ENCODE measurements at regions not wholly inside any gene's neighbourhood (a gene's known extent, or its start where the extent isn't known, plus 50 kb on each side); places are given as distances from the start of the nearest gene placed in this dataset.

DNA sequence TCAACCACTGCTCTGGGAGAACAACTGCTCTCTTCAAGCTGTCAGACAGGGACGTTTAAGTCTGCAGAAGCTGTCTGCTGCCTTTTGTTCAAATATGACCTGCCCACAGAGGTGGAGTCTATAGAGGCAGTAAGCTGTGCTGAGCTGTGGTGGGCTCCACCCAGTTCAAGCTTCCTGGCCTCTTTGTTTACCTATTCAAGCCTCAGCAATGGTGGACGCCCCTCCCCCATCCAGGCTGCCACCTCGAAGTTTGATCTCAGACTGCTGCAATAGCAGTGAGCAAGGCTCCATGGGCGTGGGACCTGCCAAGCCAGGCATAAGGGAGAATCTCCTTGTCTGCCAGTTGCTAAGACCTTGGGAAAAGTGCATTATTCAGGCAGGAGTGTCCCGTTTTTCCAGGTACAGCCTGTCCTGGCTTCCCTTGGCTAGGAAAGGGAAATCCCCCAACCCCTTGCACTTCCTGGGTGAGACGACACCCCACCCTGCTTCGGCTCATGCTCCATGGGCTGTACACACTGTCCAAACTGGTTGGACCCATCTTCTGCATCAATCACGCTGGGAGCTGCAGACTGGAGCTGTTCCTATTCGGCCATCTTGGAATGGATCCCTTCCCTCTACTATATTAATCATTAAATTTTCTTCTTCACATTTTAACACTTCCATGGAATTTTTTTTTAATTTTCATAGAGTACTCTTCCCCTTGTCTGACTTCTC, 167.0 kb upstream of the UBE2E2 start:
- TF ChIP-seq, protein P1, sequence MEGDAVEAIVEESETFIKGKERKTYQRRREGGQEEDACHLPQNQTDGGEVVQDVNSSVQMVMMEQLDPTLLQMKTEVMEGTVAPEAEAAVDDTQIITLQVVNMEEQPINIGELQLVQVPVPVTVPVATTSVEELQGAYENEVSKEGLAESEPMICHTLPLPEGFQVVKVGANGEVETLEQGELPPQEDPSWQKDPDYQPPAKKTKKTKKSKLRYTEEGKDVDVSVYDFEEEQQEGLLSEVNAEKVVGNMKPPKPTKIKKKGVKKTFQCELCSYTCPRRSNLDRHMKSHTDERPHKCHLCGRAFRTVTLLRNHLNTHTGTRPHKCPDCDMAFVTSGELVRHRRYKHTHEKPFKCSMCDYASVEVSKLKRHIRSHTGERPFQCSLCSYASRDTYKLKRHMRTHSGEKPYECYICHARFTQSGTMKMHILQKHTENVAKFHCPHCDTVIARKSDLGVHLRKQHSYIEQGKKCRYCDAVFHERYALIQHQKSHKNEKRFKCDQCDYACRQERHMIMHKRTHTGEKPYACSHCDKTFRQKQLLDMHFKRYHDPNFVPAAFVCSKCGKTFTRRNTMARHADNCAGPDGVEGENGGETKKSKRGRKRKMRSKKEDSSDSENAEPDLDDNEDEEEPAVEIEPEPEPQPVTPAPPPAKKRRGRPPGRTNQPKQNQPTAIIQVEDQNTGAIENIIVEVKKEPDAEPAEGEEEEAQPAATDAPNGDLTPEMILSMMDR (IDR thresholded peaks at IDR 0.05) = no peak
- TF ChIP-seq ZFX (IDR thresholded peaks at IDR 0.05; ENCODE audit: borderline replicate concordance) = no peak

Measured in 22Rv1 (cell line).